Neural progenitor cell (in vitro differentiated cells): ENCODE measurements at regions not wholly inside any gene's neighbourhood (a gene's known extent, or its start where the extent isn't known, plus 50 kb on each side); places are given as distances from the start of the nearest gene placed in this dataset.

Experiments
- DNase-seq: peaks from one replicate; pipeline ENCODE4 v3.0.0-alpha.2; 2016; ENCODE audit warnings: low spot score
- H2AFZ ChIP-seq: fragments of 200-600 bp; sonication (generic); replicated peaks from 2 replicates; pipeline ENCODE4 v1.6.1; 2016; ENCODE audit warnings: antibody characterized with exemption
- H3F3A ChIP-seq: fragments of 200-600 bp; sonication (generic); 2 replicates; pipeline ENCODE4 v1.6.1; 2016; ENCODE audit warnings: antibody characterized with exemption, low read depth
- H3K27ac ChIP-seq: fragments of 200-600 bp; sonication (generic); 2 replicates; pipeline ENCODE4 v1.5.1; 2016; ENCODE audit warnings: mild to moderate bottlenecking
- H3K27me3 ChIP-seq: fragments of 200-600 bp; sonication (generic); 2 replicates; pipeline ENCODE4 v1.6.1; 2016; ENCODE audit warnings: mild to moderate bottlenecking, moderate library complexity
- H3K36me3 ChIP-seq: fragments of 200-600 bp; sonication (generic); 2 replicates; pipeline ENCODE4 v1.5.1; 2016
- H3K4me1 ChIP-seq: fragments of 200-600 bp; sonication (generic); 2 replicates; pipeline ENCODE4 v1.6.1; 2016; ENCODE audit warnings: mixed run types
- H3K4me2 ChIP-seq: fragments of 200-600 bp; sonication (generic); 2 replicates; pipeline ENCODE4 v1.6.1; 2016
- H3K4me3 ChIP-seq: fragments of 200-600 bp; sonication (generic); 2 replicates; pipeline ENCODE4 v1.5.1; 2016
- H3K79me2 ChIP-seq: fragments of 200-600 bp; sonication (generic); 2 replicates; pipeline ENCODE4 v1.6.1; 2016; ENCODE audit warnings: low read depth
- H3K9ac ChIP-seq: fragments of 200-600 bp; sonication (generic); 2 replicates; pipeline ENCODE4 v1.6.1; 2016
- H3K9me3 ChIP-seq: fragments of 200-600 bp; sonication (generic); 2 replicates; pipeline ENCODE4 v1.5.1; 2016; ENCODE audit warnings: low read depth
- H4K20me1 ChIP-seq: fragments of 200-600 bp; sonication (generic); 2 replicates; pipeline ENCODE4 v1.6.1; 2016; ENCODE audit warnings: low read depth
- H3K27ac Mint-ChIP-seq: 3 replicates; pipeline ENCODE4 v1.8.0; 2021; ENCODE audit warnings: mixed read lengths
- H3K27me3 Mint-ChIP-seq: 2 replicates; pipeline ENCODE4 v1.8.0; 2022; ENCODE audit warnings: low read depth, mild to moderate bottlenecking, inconsistent platforms, moderate library complexity, mixed read lengths; ENCODE audit not compliant: insufficient read depth
- H3K36me3 Mint-ChIP-seq: 3 replicates; pipeline ENCODE4 v1.8.0; 2021; ENCODE audit warnings: mixed read lengths
- H3K4me1 Mint-ChIP-seq: 3 replicates; pipeline ENCODE4 v1.8.0; 2021; ENCODE audit warnings: mixed read lengths
- H3K4me3 Mint-ChIP-seq: 3 replicates; pipeline ENCODE4 v1.8.0; 2021; ENCODE audit warnings: mild to moderate bottlenecking, moderate library complexity, mixed read lengths
- H3K9me3 Mint-ChIP-seq: 3 replicates; pipeline ENCODE4 v1.8.0; 2020; ENCODE audit warnings: mixed read lengths
- CTCF ChIP-seq: fragments of 200-600 bp; sonication (generic); IDR thresholded peaks from 2 replicates; pipeline ENCODE4 v1.5.1; 2017; ENCODE audit warnings: antibody characterized with exemption, mild to moderate bottlenecking
- EZH2 ChIP-seq: fragments of 200-600 bp; sonication (generic); IDR thresholded peaks from 2 replicates; pipeline ENCODE4 v1.6.1; 2017; ENCODE audit warnings: antibody characterized with exemption, mild to moderate bottlenecking, moderate library complexity
- EZH2phosphoT487 ChIP-seq: fragments of 200-600 bp; sonication (generic); IDR thresholded peaks from 2 replicates; pipeline ENCODE4 v1.6.1; 2017; ENCODE audit warnings: antibody characterized with exemption

- Histone ChIP-seq H3F3A (peaks cover 10% of the 10 kb centered on the region), H3K9me3 (no peaks in the 10 kb centered on the region), H3K27me3 (no peaks in the 10 kb centered on the region), H3K4me2 (no peak overlapping the region), H3K79me2 (no peaks in the 10 kb centered on the region), H3K9ac (no peak overlapping the region), H4K20me1 (no peaks in the 10 kb centered on the region), H3K36me3 (no peaks in the 10 kb centered on the region), H3K4me3 (no peak overlapping the region), H3K4me1 (peaks cover 30% of the 10 kb centered on the region), H2AFZ (no peak overlapping the region), H3K27ac (no peak overlapping the region)
- H3K36me3 Mint-ChIP-seq, result no peaks in the 10 kb centered on the region
- no peak for DNase-seq
- TF ChIP-seq CTCF (no peak), EZH2phosphoT487 (no peak), EZH2 (no peak)
- peaks cover 84% of the 10 kb centered on the region for H3K4me1 Mint-ChIP-seq
- H3K27me3 Mint-ChIP-seq, result peaks cover 5% of the 10 kb centered on the region
- H3K9me3 Mint-ChIP-seq, result no peaks in the 10 kb centered on the region
- H3K27ac Mint-ChIP-seq, result peak overlapping the region; percentile 46
- no peak overlapping the region for H3K4me3 Mint-ChIP-seq
Measured at GRCh38 chr10:78547397-78547796, 513.7 kb downstream of the RPS24 start.

GRCh38 chr10:78547905-78548304, 514.2 kb downstream of the RPS24 start:
- Mint-ChIP-seq H3K4me3 (no peak overlapping the region), H3K9me3 (no peaks in the 10 kb centered on the region), H3K4me1 (peaks cover 84% of the 10 kb centered on the region), H3K36me3 (no peaks in the 10 kb centered on the region), H3K27me3 (peaks cover 5% of the 10 kb centered on the region), H3K27ac (no peak overlapping the region)
- H3F3A ChIP-seq, result peaks cover 15% of the 10 kb centered on the region
- no peak overlapping the region for H2AFZ ChIP-seq
- H3K4me1 ChIP-seq, result peaks cover 32% of the 10 kb centered on the region
- TF ChIP-seq EZH2phosphoT487, result no peak
- TF ChIP-seq EZH2, result no peak
- no peak for TF ChIP-seq CTCF
- H3K36me3 ChIP-seq, result no peaks in the 10 kb centered on the region
- no peaks in the 10 kb centered on the region for H4K20me1 ChIP-seq
- H3K9me3 ChIP-seq, result no peaks in the 10 kb centered on the region
- H3K4me2 ChIP-seq, result no peak overlapping the region
- no peak overlapping the region for H3K27ac ChIP-seq
- H3K4me3 ChIP-seq, result no peak overlapping the region
- no peak for DNase-seq
- no peak overlapping the region for H3K9ac ChIP-seq
- no peaks in the 10 kb centered on the region for H3K27me3 ChIP-seq
- no peaks in the 10 kb centered on the region for H3K79me2 ChIP-seq

- Mint-ChIP-seq H3K27me3 (peaks cover 5% of the 10 kb centered on the region), H3K36me3 (no peaks in the 10 kb centered on the region), H3K27ac (peak overlapping the region; percentile 43), H3K4me1 (peaks cover 84% of the 10 kb centered on the region), H3K9me3 (no peaks in the 10 kb centered on the region), H3K4me3 (no peak overlapping the region)
- Histone ChIP-seq H3F3A (peaks cover 18% of the 10 kb centered on the region), H3K4me2 (no peak overlapping the region), H3K79me2 (no peaks in the 10 kb centered on the region), H3K27ac (no peak overlapping the region), H4K20me1 (no peaks in the 10 kb centered on the region), H2AFZ (no peak overlapping the region), H3K4me3 (no peak overlapping the region), H3K9ac (no peak overlapping the region), H3K9me3 (no peaks in the 10 kb centered on the region), H3K36me3 (no peaks in the 10 kb centered on the region), H3K27me3 (no peaks in the 10 kb centered on the region), H3K4me1 (peaks cover 37% of the 10 kb centered on the region)
- DNase-seq, result no peak
- TF ChIP-seq EZH2phosphoT487 (no peak), EZH2 (no peak), CTCF (no peak)
Measured at GRCh38 chr10:78548369-78548768, 514.7 kb downstream of the RPS24 start.
